ENCODE measurements at regions not wholly inside any gene's neighbourhood (a gene's known extent, or its start where the extent isn't known, plus 50 kb on each side); places are given as distances from the start of the nearest gene placed in this dataset.

DNA sequence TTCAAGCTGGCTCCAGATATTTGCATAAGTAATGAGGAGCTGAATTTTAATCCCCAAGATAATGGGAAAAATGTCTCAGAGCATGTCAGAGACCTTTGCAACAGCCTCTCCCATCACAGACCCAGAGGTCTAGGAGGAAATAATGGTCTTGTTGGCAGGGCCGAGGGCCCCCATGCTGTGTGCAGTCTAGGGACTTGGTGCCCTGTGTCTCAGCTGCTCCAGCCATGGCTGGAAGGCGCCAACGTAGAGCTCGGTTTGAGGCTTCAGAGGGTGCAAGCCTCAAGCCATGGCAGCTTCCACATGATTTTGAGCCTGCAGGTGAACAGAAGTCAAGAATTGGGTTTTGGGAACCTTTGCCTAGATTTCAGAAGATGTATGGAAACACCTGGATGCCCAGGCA lies 134.7 kb downstream of the LYPLAL1 start:
- FAIRE-seq (no peak), DNase-seq (ENCODE audit: low read depth) (no peak)
- H3K27me3 ChIP-seq (ENCODE audit: control insufficient read depth, insufficient read depth, low read length): peaks cover 9% of the 10 kb centered on the region
- H3K36me3 ChIP-seq (ENCODE audit: control insufficient read depth, insufficient read depth, low read length): no peaks in the 10 kb centered on the region
- TF ChIP-seq, protein P1, sequence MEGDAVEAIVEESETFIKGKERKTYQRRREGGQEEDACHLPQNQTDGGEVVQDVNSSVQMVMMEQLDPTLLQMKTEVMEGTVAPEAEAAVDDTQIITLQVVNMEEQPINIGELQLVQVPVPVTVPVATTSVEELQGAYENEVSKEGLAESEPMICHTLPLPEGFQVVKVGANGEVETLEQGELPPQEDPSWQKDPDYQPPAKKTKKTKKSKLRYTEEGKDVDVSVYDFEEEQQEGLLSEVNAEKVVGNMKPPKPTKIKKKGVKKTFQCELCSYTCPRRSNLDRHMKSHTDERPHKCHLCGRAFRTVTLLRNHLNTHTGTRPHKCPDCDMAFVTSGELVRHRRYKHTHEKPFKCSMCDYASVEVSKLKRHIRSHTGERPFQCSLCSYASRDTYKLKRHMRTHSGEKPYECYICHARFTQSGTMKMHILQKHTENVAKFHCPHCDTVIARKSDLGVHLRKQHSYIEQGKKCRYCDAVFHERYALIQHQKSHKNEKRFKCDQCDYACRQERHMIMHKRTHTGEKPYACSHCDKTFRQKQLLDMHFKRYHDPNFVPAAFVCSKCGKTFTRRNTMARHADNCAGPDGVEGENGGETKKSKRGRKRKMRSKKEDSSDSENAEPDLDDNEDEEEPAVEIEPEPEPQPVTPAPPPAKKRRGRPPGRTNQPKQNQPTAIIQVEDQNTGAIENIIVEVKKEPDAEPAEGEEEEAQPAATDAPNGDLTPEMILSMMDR (IDR thresholded peaks at IDR 0.05; ENCODE audit: insufficient read depth, low read length, severe bottlenecking): no peak
- H3K4me3 ChIP-seq (ENCODE audit: low read depth, low read length): no peak overlapping the region

DNA sequence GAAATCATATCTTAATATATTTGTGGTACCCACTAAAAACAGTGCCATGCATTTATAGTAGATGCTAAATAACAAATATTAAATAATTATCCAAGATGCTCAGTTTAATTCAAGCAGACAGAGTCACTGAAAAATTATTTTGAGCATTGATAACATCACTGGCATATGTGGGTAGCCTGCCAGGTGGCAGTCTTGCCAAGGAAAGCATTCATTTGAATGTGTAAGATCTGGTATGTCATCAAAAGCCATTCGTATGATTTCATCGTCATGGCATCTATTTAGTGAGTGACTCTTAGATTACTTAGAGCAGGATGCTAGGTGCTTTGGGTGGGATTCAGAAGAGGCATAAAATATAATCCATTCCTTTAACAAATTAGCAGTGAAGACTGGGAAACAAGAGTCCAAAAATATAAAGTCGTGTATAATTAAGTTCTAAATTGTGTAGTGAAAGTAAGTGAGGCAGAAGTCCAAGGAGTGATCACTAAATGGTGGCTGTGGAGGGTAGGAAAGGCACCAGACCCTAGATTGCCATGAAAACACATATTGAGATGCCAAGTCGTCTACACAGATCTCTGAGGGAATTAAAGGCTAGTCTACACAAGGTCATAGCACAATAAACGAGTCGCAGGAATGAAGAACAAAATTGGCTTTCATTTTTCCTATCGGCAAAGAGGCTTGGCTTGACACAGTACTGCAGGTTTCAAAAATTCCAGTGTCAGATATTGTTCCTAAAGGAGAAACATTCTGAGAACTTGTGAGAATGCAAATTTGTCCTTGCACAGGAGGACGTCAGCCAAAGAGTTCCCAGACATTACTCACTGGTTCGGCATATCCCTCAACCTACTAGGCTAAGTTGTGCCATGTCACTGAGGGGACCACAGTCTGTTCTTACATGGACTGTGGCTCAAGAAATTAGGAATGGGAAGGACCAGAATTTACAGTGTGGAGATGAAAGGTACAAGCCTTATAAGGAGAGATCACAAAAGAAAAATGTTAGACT lies 130.8 kb downstream of the LYPLAL1 start:
- Histone ChIP-seq H3K27me3 (ENCODE audit: control insufficient read depth, insufficient read depth, low read length) (no peaks in the 10 kb centered on the region), H3K4me3 (ENCODE audit: low read depth, low read length) (no peak overlapping the region), H3K36me3 (ENCODE audit: control insufficient read depth, insufficient read depth, low read length) (no peaks in the 10 kb centered on the region)
- DNase-seq (ENCODE audit: low read depth) (peak; percentile 66), FAIRE-seq (no peak)
- TF ChIP-seq, protein P1 (IDR thresholded peaks at IDR 0.05; ENCODE audit: insufficient read depth, low read length, severe bottlenecking): peak; percentile 5

DNA sequence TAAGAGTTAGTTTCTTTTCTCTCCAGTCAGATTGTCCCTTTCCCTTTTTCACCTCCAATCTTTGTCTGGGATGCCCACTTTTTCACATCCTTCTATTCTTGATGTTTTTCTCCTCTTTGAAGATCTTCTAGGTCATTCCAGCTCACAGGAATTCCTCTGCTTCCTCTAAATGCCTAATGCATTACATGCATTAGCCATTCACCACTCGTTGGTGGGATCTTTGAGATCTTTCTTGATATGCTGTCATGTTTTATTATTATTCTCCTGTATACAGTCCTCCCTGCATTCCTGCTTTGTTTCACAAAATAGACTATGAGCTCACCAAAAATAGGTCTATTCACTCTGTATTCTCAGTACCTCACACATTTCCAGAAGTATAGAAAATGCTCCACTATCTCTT lies 129.0 kb downstream of the LYPLAL1 start:
- Histone ChIP-seq H3K27me3 (ENCODE audit: control insufficient read depth, insufficient read depth, low read length) (no peaks in the 10 kb centered on the region), H3K36me3 (ENCODE audit: control insufficient read depth, insufficient read depth, low read length) (no peaks in the 10 kb centered on the region), H3K4me3 (ENCODE audit: low read depth, low read length) (no peak overlapping the region)
- TF ChIP-seq, protein P1 (IDR thresholded peaks at IDR 0.05; ENCODE audit: insufficient read depth, low read length, severe bottlenecking): no peak
- DNase-seq (ENCODE audit: low read depth) (no peak), FAIRE-seq (no peak)

DNA sequence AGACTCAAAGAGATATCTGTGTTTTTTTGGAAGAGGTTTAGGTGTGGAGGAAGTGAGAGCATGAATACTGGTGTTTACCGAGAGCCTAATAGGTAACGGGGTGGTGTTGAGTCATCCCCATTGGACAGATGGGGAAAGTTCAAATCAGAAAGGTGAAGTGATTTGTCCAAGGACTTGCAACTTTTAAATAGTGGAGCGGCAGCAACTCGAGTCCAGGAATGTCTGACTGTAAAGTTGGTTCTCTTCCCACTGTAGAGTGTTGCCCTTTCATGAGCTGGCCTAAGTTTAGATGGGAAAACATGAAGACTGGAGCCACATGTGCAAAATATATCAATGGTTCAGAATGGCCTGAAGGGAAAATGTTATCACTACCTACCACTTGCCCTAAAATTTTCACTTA lies 125.7 kb downstream of the LYPLAL1 start:
- Histone ChIP-seq H3K4me3 (ENCODE audit: low read depth, low read length) (no peak overlapping the region), H3K27me3 (ENCODE audit: control insufficient read depth, insufficient read depth, low read length) (peaks cover 3% of the 10 kb centered on the region), H3K36me3 (ENCODE audit: control insufficient read depth, insufficient read depth, low read length) (no peaks in the 10 kb centered on the region)
- FAIRE-seq: no peak
- TF ChIP-seq, protein P1 (IDR thresholded peaks at IDR 0.05; ENCODE audit: insufficient read depth, low read length, severe bottlenecking): no peak
- DNase-seq (ENCODE audit: low read depth): no peak

DNA sequence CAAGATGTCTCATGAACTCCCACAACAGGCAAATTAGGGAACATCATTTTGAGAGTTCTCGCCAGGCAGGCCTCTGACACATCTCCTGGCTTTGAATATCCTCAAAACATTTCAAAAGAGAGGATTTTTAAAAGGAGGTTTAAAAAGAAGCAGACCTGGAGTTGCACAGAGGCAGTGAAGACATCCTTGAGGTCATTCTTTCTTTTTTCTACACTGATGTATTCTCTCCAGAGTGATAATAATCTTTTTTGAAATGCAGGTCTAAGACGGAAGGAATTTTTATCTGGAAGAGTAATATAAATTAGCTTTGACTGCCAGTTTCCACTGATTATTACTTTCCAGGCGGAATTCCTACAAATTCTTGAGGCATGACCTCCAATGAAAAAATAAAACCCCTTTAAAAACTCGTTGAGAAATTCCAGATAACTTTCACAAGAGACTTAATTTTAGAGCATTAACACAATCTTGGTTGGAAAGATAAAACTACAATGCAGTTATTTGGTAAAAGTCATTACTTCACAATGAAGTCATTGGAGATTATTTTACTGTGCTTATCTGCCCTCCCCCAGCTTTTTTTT lies 125.0 kb downstream of the LYPLAL1 start:
- Histone ChIP-seq H3K36me3 (ENCODE audit: control insufficient read depth, insufficient read depth, low read length) (no peaks in the 10 kb centered on the region), H3K4me3 (ENCODE audit: low read depth, low read length) (no peak overlapping the region), H3K27me3 (ENCODE audit: control insufficient read depth, insufficient read depth, low read length) (peaks cover 3% of the 10 kb centered on the region)
- no peak for FAIRE-seq
- DNase-seq (ENCODE audit: low read depth): no peak
- TF ChIP-seq, protein P1 (IDR thresholded peaks at IDR 0.05; ENCODE audit: insufficient read depth, low read length, severe bottlenecking): no peak
